ENCODE measurements at regions not wholly inside any gene's neighbourhood (a gene's known extent, or its start where the extent isn't known, plus 50 kb on each side); places are given as distances from the start of the nearest gene placed in this dataset.

GRCh38 chr4:3636646-3637320 lies 104.6 kb upstream of the LRPAP1 start:
- no peak for TF ChIP-seq EZH2 (IDR thresholded peaks at IDR 0.05; ENCODE audit: insufficient read depth, poor library complexity, severe bottlenecking)
- TF ChIP-seq EZH2phosphoT487 (IDR thresholded peaks at IDR 0.05; ENCODE audit: insufficient read depth, low read depth), result no peak

Data from GM23248 (cell line).